DOHH2 (cell line): ENCODE measurements at regions not wholly inside any gene's neighbourhood (a gene's known extent, or its start where the extent isn't known, plus 50 kb on each side); places are given as distances from the start of the nearest gene placed in this dataset.

Experiments used
- EZH2phosphoT487 ChIP-seq: fragments of 200-600 bp; sonication (generic); IDR thresholded peaks from 2 replicates; pipeline ENCODE4 v1.6.1; 2017; ENCODE audit warnings: borderline replicate concordance, mild to moderate bottlenecking, antibody characterized with exemption, low read length, moderate library complexity, mixed read lengths
- TF ChIP-seq, protein P1 (sequence below): fragments of 200-600 bp; sonication (generic); IDR thresholded peaks from one replicate; pipeline ENCODE4 v1.5.1; 2014; ENCODE audit warnings: antibody characterized with exemption, mild to moderate bottlenecking, low read depth, low read length; ENCODE audit not compliant: poor library complexity, severe bottlenecking

DNA sequence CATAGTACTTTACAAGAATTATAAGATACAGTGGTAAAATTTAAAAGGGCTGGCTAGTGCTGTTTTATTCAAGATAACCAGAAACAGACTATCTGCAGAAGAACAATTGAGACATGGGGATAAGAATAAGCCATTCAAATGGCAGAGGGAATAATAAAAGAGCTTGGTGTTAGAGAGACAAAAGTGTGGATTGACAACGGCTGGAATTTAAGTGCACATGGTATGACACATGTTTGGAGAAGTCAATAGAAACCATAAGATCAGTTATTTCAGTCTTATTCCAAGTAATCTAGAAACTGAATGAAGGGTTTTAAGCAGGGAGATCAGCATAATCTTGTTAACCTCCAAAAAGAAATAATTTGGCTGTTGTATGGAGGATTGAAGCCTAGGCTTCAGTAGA is 1205.5 kb upstream of the CITED2 start:
- TF ChIP-seq, protein P1, sequence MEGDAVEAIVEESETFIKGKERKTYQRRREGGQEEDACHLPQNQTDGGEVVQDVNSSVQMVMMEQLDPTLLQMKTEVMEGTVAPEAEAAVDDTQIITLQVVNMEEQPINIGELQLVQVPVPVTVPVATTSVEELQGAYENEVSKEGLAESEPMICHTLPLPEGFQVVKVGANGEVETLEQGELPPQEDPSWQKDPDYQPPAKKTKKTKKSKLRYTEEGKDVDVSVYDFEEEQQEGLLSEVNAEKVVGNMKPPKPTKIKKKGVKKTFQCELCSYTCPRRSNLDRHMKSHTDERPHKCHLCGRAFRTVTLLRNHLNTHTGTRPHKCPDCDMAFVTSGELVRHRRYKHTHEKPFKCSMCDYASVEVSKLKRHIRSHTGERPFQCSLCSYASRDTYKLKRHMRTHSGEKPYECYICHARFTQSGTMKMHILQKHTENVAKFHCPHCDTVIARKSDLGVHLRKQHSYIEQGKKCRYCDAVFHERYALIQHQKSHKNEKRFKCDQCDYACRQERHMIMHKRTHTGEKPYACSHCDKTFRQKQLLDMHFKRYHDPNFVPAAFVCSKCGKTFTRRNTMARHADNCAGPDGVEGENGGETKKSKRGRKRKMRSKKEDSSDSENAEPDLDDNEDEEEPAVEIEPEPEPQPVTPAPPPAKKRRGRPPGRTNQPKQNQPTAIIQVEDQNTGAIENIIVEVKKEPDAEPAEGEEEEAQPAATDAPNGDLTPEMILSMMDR: no peak
- TF ChIP-seq EZH2phosphoT487: no peak
